Spleen (tissue), 11 donors: ENCODE measurements at regions not wholly inside any gene's neighbourhood (a gene's known extent, or its start where the extent isn't known, plus 50 kb on each side); places are given as distances from the start of the nearest gene placed in this dataset.
A peak's percentile ranks its signal among the peaks of the same experiment; 100 is the strongest.

ENCODE experiments used
- DNase-seq: peaks from one replicate; pipeline ENCODE4 v3.0.0-alpha.2; 2020
- H3K27ac ChIP-seq, 8 donors: fragments of 200-600 bp; sonication (generic) in 7 of 8; 1 replicate in 4 of 8; 2 replicates in 4 of 8; pipeline versions ENCODE4 v1.5.0 to v1.8.0; 2016 to 2021; ENCODE audit warnings: inconsistent platforms in 4 of 8, mild to moderate bottlenecking in 4 of 8, moderate library complexity in 1 of 8
- H3K27me3 ChIP-seq, 7 donors: fragments of 200-600 bp; sonication (generic) in 6 of 7; replicated peaks in 1 of 7; 1 replicate in 4 of 7; 2 replicates in 3 of 7; pipeline versions ENCODE4 v1.5.0 to v1.8.0; 2016 to 2021; ENCODE audit warnings: inconsistent platforms in 3 of 7, mild to moderate bottlenecking in 1 of 7
- H3K36me3 ChIP-seq, 6 donors: fragments of 200-600 bp; sonication (generic) in 5 of 6; 1 replicate in 4 of 6; 2 replicates in 2 of 6; pipeline versions ENCODE4 v1.5.0 to v1.8.0; 2016 to 2021; ENCODE audit warnings: inconsistent platforms in 2 of 6
- H3K4me1 ChIP-seq, 6 donors: fragments of 200-600 bp; sonication (generic) in 5 of 6; 1 replicate in 3 of 6; 2 replicates in 3 of 6; pipeline versions ENCODE4 v1.5.0 to v1.8.0; 2016 to 2021; ENCODE audit warnings: inconsistent platforms in 3 of 6
- H3K4me3 ChIP-seq, 8 donors: fragments of 200-600 bp; sonication (generic) in 7 of 8; 1 replicate in 4 of 8; 2 replicates in 4 of 8; pipeline versions ENCODE4 v1.5.0 to v1.8.0; 2016 to 2021; ENCODE audit warnings: inconsistent platforms in 4 of 8, mild to moderate bottlenecking in 4 of 8, moderate library complexity in 2 of 8
- H3K9me3 ChIP-seq, 8 donors: fragments of 200-600 bp; sonication (generic) in 7 of 8; 1 replicate in 4 of 8; 2 replicates in 4 of 8; pipeline versions ENCODE4 v1.5.0 to v1.8.0; 2016 to 2021; ENCODE audit warnings: inconsistent platforms in 4 of 8
- CTCF ChIP-seq, 11 experiments: fragments of 200-600 bp in 7 of 11; fragments of 450-650 bp in 4 of 11; sonication (generic) in 4 of 11; IDR thresholded peaks in 8 of 11; conservative IDR thresholded peaks in 3 of 11; 1 replicate in 7 of 11; 2 replicates in 4 of 11; pipeline versions ENCODE4 v1.4.0 to v1.8.0; 2016 to 2021; ENCODE audit warnings: antibody characterized with exemption in 11 of 11, inconsistent platforms in 4 of 11, mild to moderate bottlenecking in 1 of 11
- POLR2A ChIP-seq, 3 donors: fragments of 450-650 bp; IDR thresholded peaks; one replicate each; pipeline ENCODE4 v1.5.1; 2017; ENCODE audit warnings: antibody characterized with exemption in 3 of 3, mild to moderate bottlenecking in 1 of 3
- POLR2AphosphoS5 ChIP-seq, 3 donors: sonication (generic); formaldehyde crosslinking; IDR thresholded peaks; one replicate each; pipeline ENCODE4 v1.5.1; 2017; ENCODE audit warnings: antibody characterized with exemption in 3 of 3
- WGBS, 5 donors: extraction: QIAGEN DNeasy Blood & Tissue Kit in 3 of 5; methylation state at CpG; one replicate each; pipeline versions ENCODE4 v1.1.5 to v1.1.7; 2013 to 2018; 5-methylcytosine and 5-hydroxymethylcytosine counted together
- intact Hi-C: fragments of 100-400 bp; cut with DNase I; formaldehyde crosslinking; loops from one replicate; pipeline ENCODE4 v1.15.0; 2023; ENCODE audit warnings: low total_unique reads
- donor health status: healthy with polysubstance abuse.
- donor health status: DM: no; HTN: no; CAD: no; lungs with moderate emphysema.
- donor health status: DM: no; HTN: no; CAD: no.
- donor health status: Bipolar disorder and iron deficiency.
- donor health status: healthy.
- donor health status: DM: no; HTN: no; CAD: no.
- donor health status: DM: yes; HTN: yes; CAD: no.

DNA sequence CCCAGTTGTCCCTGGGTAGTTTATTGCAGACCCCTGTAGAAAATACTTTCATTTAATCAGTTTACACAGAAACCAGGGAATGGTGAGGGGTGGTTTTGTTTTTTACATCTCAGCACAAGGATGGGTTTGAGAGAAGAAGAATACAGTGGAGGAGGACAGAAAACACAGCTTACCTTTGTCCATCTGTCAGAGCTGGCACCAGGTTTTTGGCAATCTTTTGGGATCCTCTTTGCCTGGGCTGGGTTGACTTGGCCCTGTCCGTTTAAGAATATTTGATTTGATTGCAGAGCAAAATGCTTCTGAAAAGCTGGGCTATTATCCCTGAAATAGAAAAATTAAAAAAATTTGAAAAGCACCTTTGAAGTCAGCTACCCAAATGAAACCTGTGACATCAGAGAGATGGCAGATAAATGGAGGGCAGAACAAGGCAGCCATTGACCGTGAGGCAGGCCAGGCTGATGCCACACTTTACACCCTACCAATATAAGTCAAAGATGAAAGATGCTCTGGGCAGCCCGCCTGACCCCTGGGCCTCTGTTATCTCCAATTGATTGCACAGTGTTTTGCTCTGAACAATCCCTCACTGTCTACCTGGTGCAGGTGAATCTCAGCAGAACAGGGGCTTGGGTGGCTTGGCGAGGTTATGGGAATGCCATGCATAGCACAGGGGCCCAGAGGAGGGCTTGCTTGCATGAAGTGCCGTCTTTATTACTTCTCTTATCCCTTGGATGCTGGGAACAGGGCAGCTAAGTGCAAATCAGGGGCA, 218.8 kb downstream of the LMX1A start:
- Histone ChIP-seq H3K4me1 (no peaks in the 10 kb centered on the region), H3K36me3 (no peaks in the 10 kb centered on the region), H3K27ac (no peak overlapping the region), H3K9me3 (no peaks in the 10 kb centered on the region), H3K4me3 (no peak overlapping the region), H3K27me3 (peaks cover 0 to 32% (median 0%) of the 10 kb centered on the region in 7 donors)
- no peak for DNase-seq
- 64 to 77% (median 74%) methylated on average over 4 to 5 of the region's 5 CpGs for WGBS, 5 donors
- TF ChIP-seq POLR2A (IDR thresholded peaks at IDR 0.05): no peak
- TF ChIP-seq CTCF (IDR thresholded peaks at IDR 0.05 in 8 of 11, conservative IDR thresholded peaks at IDR 0.05 in 3 of 11): no peak
- TF ChIP-seq POLR2AphosphoS5 (IDR thresholded peaks at IDR 0.05): no peak
- intact Hi-C loops: no loop called here

DNA sequence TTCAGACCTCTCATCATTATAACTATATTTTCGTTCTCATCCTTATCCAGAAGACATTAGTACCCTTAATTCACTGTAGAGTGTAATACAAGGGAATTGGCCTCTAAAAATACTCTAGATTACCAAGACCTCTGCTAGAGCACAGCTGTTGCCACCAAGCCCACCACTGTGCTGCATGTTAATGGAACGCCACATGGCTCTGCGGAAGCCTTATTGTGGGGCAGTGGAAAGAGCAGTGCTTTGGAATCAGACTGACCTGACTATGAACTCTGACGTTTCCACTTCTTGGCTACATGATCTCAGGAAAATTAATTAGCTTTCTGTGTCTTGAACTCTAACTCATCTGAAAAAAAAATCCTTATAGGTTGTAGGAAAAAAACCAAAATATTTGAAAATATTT, 222.1 kb downstream of the LMX1A start:
- Histone ChIP-seq H3K27me3 (peaks cover 0 to 40% (median 0%) of the 10 kb centered on the region in 7 donors), H3K4me1 (no peaks in the 10 kb centered on the region), H3K4me3 (no peak overlapping the region), H3K27ac (no peak overlapping the region), H3K9me3 (no peaks in the 10 kb centered on the region), H3K36me3 (no peaks in the 10 kb centered on the region)
- DNase-seq: no peak
- 69 to 77% (median 75%) methylated on average over 4 of the region's 4 CpGs for WGBS, 5 donors
- TF ChIP-seq POLR2AphosphoS5 (IDR thresholded peaks at IDR 0.05) (no peak), CTCF (IDR thresholded peaks at IDR 0.05 in 8 of 11, conservative IDR thresholded peaks at IDR 0.05 in 3 of 11) (no peak), POLR2A (IDR thresholded peaks at IDR 0.05) (no peak)
- intact Hi-C loops: no loop called here

- WGBS, 5 donors: 11 to 22% (median 18%) methylated on average over 6 of the region's 6 CpGs
- DNase-seq: no peak
- Histone ChIP-seq H3K9me3 (no peaks in the 10 kb centered on the region), H3K27me3 (peaks cover 0 to 45% (median 0%) of the 10 kb centered on the region in 7 donors), H3K4me1 (no peaks in the 10 kb centered on the region), H3K4me3 (no peak overlapping the region), H3K36me3 (no peaks in the 10 kb centered on the region), H3K27ac (no peak overlapping the region)
- TF ChIP-seq CTCF (IDR thresholded peaks at IDR 0.05 in 8 of 11, conservative IDR thresholded peaks at IDR 0.05 in 3 of 11) (peak in 3 of 11 experiments; percentile 5 to 20 (median 13)), POLR2AphosphoS5 (IDR thresholded peaks at IDR 0.05) (no peak)
- intact Hi-C loops: no loop called here
Measured at GRCh38 chr1:165129568-165130164, 226.8 kb downstream of the LMX1A start.

DNA sequence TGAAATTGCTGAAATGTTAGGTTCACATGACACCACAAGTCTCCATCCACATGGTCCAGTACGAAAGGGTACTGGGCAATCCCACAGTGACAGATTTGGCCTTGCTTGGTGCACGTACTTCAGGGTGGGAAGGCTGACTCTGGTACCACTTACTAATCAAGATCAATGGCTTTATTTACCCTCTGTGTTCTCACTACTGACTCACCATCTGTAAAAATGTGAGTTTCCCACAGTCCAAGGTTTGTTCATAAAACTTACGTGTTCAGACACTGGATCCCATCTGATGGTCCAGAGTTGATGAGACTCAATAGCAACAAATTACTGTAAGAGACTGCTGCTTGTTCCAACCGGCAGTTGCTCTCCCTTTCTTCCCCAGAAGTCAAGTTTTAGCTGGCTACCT, 231.7 kb downstream of the LMX1A start:
- H3K36me3 ChIP-seq: no peaks in the 10 kb centered on the region
- TF ChIP-seq CTCF (IDR thresholded peaks at IDR 0.05 in 8 of 11, conservative IDR thresholded peaks at IDR 0.05 in 3 of 11) (no peak), POLR2AphosphoS5 (IDR thresholded peaks at IDR 0.05) (no peak), POLR2A (IDR thresholded peaks at IDR 0.05) (no peak)
- H3K4me3 ChIP-seq: no peak overlapping the region
- whole genome bisulfite sequencing, 5 donors: 71 to 83% (median 79%) methylated on average over 4 of the region's 4 CpGs
- intact Hi-C loops: no loop called here
- no peaks in the 10 kb centered on the region for H3K9me3 ChIP-seq
- H3K27me3 ChIP-seq: peaks cover 0 to 51% (median 2%) of the 10 kb centered on the region in 7 donors
- no peak for DNase-seq
- no peaks in the 10 kb centered on the region for H3K4me1 ChIP-seq
- no peak overlapping the region for H3K27ac ChIP-seq
